ENCODE measurements at regions not wholly inside any gene's neighbourhood (a gene's known extent, or its start where the extent isn't known, plus 50 kb on each side); places are given as distances from the start of the nearest gene placed in this dataset.

- FAIRE-seq, result no peak
- Histone ChIP-seq H3K4me2 (ENCODE audit: insufficient read depth, low read length) (no peak overlapping the region), H3K4me1 (replicated peaks in 1 of 2; ENCODE audit: control insufficient read depth in 2 of 2, insufficient read depth in 2 of 2, low read length in 2 of 2) (no peaks in the 10 kb centered on the region), H4K20me1 (replicated peaks; ENCODE audit: control insufficient read depth, insufficient read depth, low read length) (no peaks in the 10 kb centered on the region), H3K9me1 (ENCODE audit: control insufficient read depth, insufficient read depth, low read length) (no peaks in the 10 kb centered on the region), H3K9ac (ENCODE audit: insufficient read depth in 1 of 2, low read depth in 2 of 2, low read length in 2 of 2) (no peak overlapping the region), H3K79me2 (ENCODE audit: control insufficient read depth, insufficient read depth, low read length) (no peaks in the 10 kb centered on the region), H3K9me3 (replicated peaks; ENCODE audit: control insufficient read depth, insufficient read depth, low read depth, low read length) (no peaks in the 10 kb centered on the region), H3K4me3 (no peak overlapping the region), H2AFZ (ENCODE audit: low read depth, low read length) (no peak overlapping the region), H3K27me3 (ENCODE audit: control insufficient read depth in 2 of 2, insufficient read depth in 2 of 2, low read length in 2 of 2) (no peaks in the 10 kb centered on the region), H3K27ac (ENCODE audit: extremely low read depth, low read depth, low read length) (no peak overlapping the region), H3K36me3 (ENCODE audit: control insufficient read depth, insufficient read depth, low read length) (no peaks in the 10 kb centered on the region)
- ChIA-PET CTCF (ENCODE audit: low intra/inter-chr PET ratio) (no interaction called here), POLR2A (no interaction called here)
- DNase-seq (ENCODE audit: extremely low read depth in 1 of 4, low spot score in 3 of 4), result no peak
- ATAC-seq, result no peak
- in situ Hi-C loops (cut with MboI), result no loop called here
- TF ChIP-seq RB1 (IDR thresholded peaks at IDR 0.05; ENCODE audit: low read depth) (no peak), MLLT1 (IDR thresholded peaks at IDR 0.05) (no peak), MTA2 (IDR thresholded peaks at IDR 0.05; ENCODE audit: low read depth) (no peak), XRCC3 (IDR thresholded peaks at IDR 0.05) (no peak), ARID3A (IDR thresholded peaks at IDR 0.05; ENCODE audit: borderline replicate concordance, low read depth, low read length) (no peak), SREBF1 (IDR thresholded peaks at IDR 0.05; ENCODE audit: borderline replicate concordance, low read depth, low read length) (no peak), ZNF77 (CRISPR knock-in tag; IDR thresholded peaks at IDR 0.05) (no peak), ZNF512 (tag; IDR thresholded peaks at IDR 0.05) (no peak), PHB (CRISPR knock-in tag; IDR thresholded peaks at IDR 0.05) (no peak), SMARCE1 (IDR thresholded peaks at IDR 0.05) (no peak), ADNP (tag; IDR thresholded peaks at IDR 0.05) (no peak), NCOA1 (IDR thresholded peaks at IDR 0.05; ENCODE audit: low read depth) (no peak)
- intact Hi-C loops (cut with micrococcal nuclease), result no loop called here
- no TSS peak for BruUV-seq (replicated peaks)
- 0% methylated on average over 1 of the region's 1 CpG for WGBS (ENCODE audit: insufficient coverage, low coverage, missing lambda C conversion rate)
Observed at GRCh38 chr4:131411393-131411792, 1737.7 kb upstream of the PCDH10 start.
